Stimulated activated CD4-positive, alpha-beta T cell treated with anti-CD3 and anti-CD28 coated beads, Interleukin-1b, Interleukin-23, amount 100 ng/mL, for 1 hour (primary cell): ENCODE measurements at regions not wholly inside any gene's neighbourhood (a gene's known extent, or its start where the extent isn't known, plus 50 kb on each side); places are given as distances from the start of the nearest gene placed in this dataset.

Experiments used
- DNase-seq, 2 donors: peaks; one replicate each; pipeline ENCODE4 v3.0.0-alpha.2; 2020; ENCODE audit warnings: low read depth in 2 of 2

GRCh38 chr5:130268489-130268888, 364.2 kb downstream of the CHSY3 start:
- no peak for DNase-seq

GRCh38 chr5:130267926-130268325, 363.7 kb downstream of the CHSY3 start:
- no peak for DNase-seq

- no peak for DNase-seq
Measured at GRCh38 chr5:130260481-130260880, 356.2 kb downstream of the CHSY3 start.

- DNase-seq = no peak
Measured at GRCh38 chr5:130251931-130252330, 347.7 kb downstream of the CHSY3 start.

- DNase-seq = no peak
Measured at GRCh38 chr5:130243641-130244040, 339.4 kb downstream of the CHSY3 start.

- DNase-seq = no peak
Measured at GRCh38 chr5:130237721-130238120, 333.5 kb downstream of the CHSY3 start.
